Vagina (tissue), 2 donors: ENCODE measurements at regions not wholly inside any gene's neighbourhood (a gene's known extent, or its start where the extent isn't known, plus 50 kb on each side); places are given as distances from the start of the nearest gene placed in this dataset.
"Not testable (repeated sequence)": the region's sequence is repeated elsewhere in the genome, so short reads cannot be mapped to it uniquely, and the experiment has no call there.

Source experiments
- DNase-seq, 2 donors: peaks; one replicate each; pipeline ENCODE4 v3.0.0-alpha.2; 2017; ENCODE audit errors: extremely low spot score in 2 of 2
- H3K27ac ChIP-seq: fragments of 200-600 bp; sonication (generic); one replicate; pipeline ENCODE4 v1.5.1; 2019
- H3K27me3 ChIP-seq: fragments of 200-600 bp; sonication (generic); one replicate; pipeline ENCODE4 v1.5.1; 2019
- H3K36me3 ChIP-seq, 2 donors: fragments of 200-600 bp; sonication (generic); one replicate each; pipeline ENCODE4 v1.5.1; 2017 to 2019
- H3K4me1 ChIP-seq: fragments of 200-600 bp; sonication (generic); one replicate; pipeline ENCODE4 v1.5.1; 2019
- H3K4me3 ChIP-seq, 2 donors: fragments of 200-600 bp; sonication (generic); 1 replicate in 1 of 2; 2 replicates in 1 of 2; pipeline ENCODE4 v1.5.1; 2016 to 2019
- H3K9me3 ChIP-seq: fragments of 200-600 bp; sonication (generic); one replicate; pipeline ENCODE4 v1.5.1; 2019
- CTCF ChIP-seq, 3 experiments: fragments of 450-650 bp in 2 of 3; fragments of 200-600 bp in 1 of 3; sonication (generic) in 1 of 3; IDR thresholded peaks; one replicate each; pipeline ENCODE4 v1.5.1; 2017 to 2019; ENCODE audit warnings: antibody characterized with exemption in 3 of 3, mild to moderate bottlenecking in 2 of 3, moderate library complexity in 2 of 3
- POLR2A ChIP-seq, 2 donors: fragments of 450-650 bp; IDR thresholded peaks; one replicate each; pipeline ENCODE4 v1.6.1; 2017; ENCODE audit warnings: antibody characterized with exemption in 2 of 2, mild to moderate bottlenecking in 2 of 2, moderate library complexity in 2 of 2
- POLR2AphosphoS5 ChIP-seq, 2 donors: sonication (generic); formaldehyde crosslinking; IDR thresholded peaks; one replicate each; pipeline ENCODE4 v1.9.0; 2017; ENCODE audit warnings: antibody characterized with exemption in 2 of 2, mild to moderate bottlenecking in 2 of 2, low read depth in 1 of 2; ENCODE audit not compliant: insufficient read depth in 1 of 2
- intact Hi-C: fragments of 100-400 bp; cut with DNase I; formaldehyde crosslinking; loops from one replicate; pipeline ENCODE4 v1.15.1; 2023

- Histone ChIP-seq H3K9me3 (no peaks in the 10 kb centered on the region), H3K27me3 (no peaks in the 10 kb centered on the region), H3K27ac (no peak overlapping the region), H3K4me1 (no peaks in the 10 kb centered on the region), H3K4me3 (no peak overlapping the region), H3K36me3 (no peaks in the 10 kb centered on the region)
- intact Hi-C loops = no loop called here
- no peak for TF ChIP-seq POLR2A (IDR thresholded peaks at IDR 0.05)
- no peak for TF ChIP-seq POLR2AphosphoS5 (IDR thresholded peaks at IDR 0.05; ENCODE audit: insufficient read depth in 1 of 2, low read depth in 1 of 2)
- no peak for TF ChIP-seq CTCF (IDR thresholded peaks at IDR 0.05)
- no peak for DNase-seq
Observed at GRCh38 chr5:40134883-40135520, 544.7 kb upstream of the PTGER4 start.

- intact Hi-C loops = no loop called here
- Histone ChIP-seq H3K4me1 (no peaks in the 10 kb centered on the region), H3K9me3 (peaks cover 4% of the 10 kb centered on the region), H3K27me3 (no peaks in the 10 kb centered on the region), H3K27ac (no peak overlapping the region), H3K36me3 (no peaks in the 10 kb centered on the region), H3K4me3 (no peak overlapping the region)
- no peak for TF ChIP-seq CTCF (IDR thresholded peaks at IDR 0.05)
- TF ChIP-seq POLR2AphosphoS5 (IDR thresholded peaks at IDR 0.05; ENCODE audit: insufficient read depth in 1 of 2, low read depth in 1 of 2) = no peak
- no peak for TF ChIP-seq POLR2A (IDR thresholded peaks at IDR 0.05)
- DNase-seq = no peak
Observed at GRCh38 chr5:40124367-40124766, 555.3 kb upstream of the PTGER4 start.

DNA sequence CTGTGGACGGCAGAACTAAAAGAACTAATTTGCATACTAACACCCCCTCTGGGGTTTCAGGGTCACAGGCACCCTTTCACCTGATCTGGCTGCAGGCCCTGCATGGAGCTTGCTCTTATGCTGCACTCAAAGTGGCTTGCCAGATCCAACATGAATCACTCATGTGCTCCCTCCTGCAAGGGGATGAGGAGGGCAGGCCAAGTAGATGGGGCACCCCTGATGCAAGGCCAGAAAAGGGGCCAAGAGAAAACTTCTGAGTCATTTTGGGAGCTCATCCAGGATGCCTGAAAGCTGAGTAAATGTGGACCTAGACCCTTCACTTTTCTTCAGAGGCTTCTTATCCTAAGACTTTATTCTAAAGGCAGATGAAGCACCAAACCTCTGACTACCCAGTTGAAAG lies 558.5 kb upstream of the PTGER4 start:
- no peak overlapping the region for H3K27ac ChIP-seq

DNA sequence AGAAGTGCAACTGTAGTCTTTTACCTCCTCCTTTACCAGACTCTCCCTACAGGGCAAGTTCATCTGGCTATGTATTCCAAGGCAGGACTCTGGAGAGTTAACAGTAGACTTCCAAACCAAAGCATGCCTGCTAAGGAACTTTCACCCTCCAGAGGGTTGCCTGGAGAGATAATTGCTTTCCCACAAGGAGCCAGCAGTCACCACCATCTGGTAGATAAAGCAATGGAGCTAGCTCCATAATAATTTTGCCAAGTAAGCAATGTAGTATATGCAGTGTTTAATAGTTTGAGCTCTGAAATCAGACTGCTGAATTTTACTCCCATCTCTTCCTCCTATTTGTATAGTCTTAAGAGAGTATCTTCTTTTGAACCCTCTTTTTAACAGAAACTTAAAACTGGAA lies 566.8 kb upstream of the PTGER4 start:
- Histone ChIP-seq H3K27me3 (no peaks in the 10 kb centered on the region), H3K4me1 (peaks cover 23% of the 10 kb centered on the region), H3K4me3 (no peak overlapping the region), H3K27ac (no peak overlapping the region), H3K9me3 (no peaks in the 10 kb centered on the region), H3K36me3 (no peaks in the 10 kb centered on the region)
- intact Hi-C loops = no loop called here
- no peak for TF ChIP-seq POLR2AphosphoS5 (IDR thresholded peaks at IDR 0.05; ENCODE audit: insufficient read depth in 1 of 2, low read depth in 1 of 2)
- no peak for TF ChIP-seq CTCF (IDR thresholded peaks at IDR 0.05)
- TF ChIP-seq POLR2A (IDR thresholded peaks at IDR 0.05) = no peak
- no peak for DNase-seq

More for the DNA sequence above, 558.5 kb upstream of the PTGER4 start:
- no peak for TF ChIP-seq POLR2A (IDR thresholded peaks at IDR 0.05)
- TF ChIP-seq CTCF (IDR thresholded peaks at IDR 0.05) = no peak
- no peak for TF ChIP-seq POLR2AphosphoS5 (IDR thresholded peaks at IDR 0.05; ENCODE audit: insufficient read depth in 1 of 2, low read depth in 1 of 2)
- peaks cover 4% of the 10 kb centered on the region for H3K9me3 ChIP-seq
- intact Hi-C loops = no loop called here
- H3K4me1 ChIP-seq = no peaks in the 10 kb centered on the region
- H3K4me3 ChIP-seq = no peak overlapping the region
- no peak for DNase-seq
- no peaks in the 10 kb centered on the region for H3K36me3 ChIP-seq
- no peaks in the 10 kb centered on the region for H3K27me3 ChIP-seq

DNA sequence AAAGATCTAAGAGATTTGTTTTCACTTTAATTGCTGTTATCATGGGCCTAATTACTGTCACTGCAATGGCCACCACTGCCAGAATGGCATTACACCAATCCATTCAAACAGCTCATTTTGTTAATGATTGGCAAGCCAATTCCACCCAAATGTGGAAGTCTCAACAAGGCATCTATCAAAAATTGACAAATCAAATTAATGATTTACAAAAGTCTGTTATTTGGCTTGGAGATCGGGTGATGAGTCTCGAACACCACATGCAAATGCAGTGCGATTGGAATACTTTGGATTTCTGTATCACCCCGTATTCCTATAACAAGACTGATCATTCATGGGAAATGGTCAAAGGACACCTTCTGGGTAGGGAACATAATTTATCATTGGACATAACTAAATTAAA lies 568.7 kb upstream of the PTGER4 start:
- DNase-seq, H3K4me3 ChIP-seq, H3K27me3 ChIP-seq, intact Hi-C loops, H3K9me3 ChIP-seq, H3K27ac ChIP-seq, H3K36me3 ChIP-seq: not testable (repeated sequence)
- peaks cover 23% of the 10 kb centered on the region for H3K4me1 ChIP-seq

DNA sequence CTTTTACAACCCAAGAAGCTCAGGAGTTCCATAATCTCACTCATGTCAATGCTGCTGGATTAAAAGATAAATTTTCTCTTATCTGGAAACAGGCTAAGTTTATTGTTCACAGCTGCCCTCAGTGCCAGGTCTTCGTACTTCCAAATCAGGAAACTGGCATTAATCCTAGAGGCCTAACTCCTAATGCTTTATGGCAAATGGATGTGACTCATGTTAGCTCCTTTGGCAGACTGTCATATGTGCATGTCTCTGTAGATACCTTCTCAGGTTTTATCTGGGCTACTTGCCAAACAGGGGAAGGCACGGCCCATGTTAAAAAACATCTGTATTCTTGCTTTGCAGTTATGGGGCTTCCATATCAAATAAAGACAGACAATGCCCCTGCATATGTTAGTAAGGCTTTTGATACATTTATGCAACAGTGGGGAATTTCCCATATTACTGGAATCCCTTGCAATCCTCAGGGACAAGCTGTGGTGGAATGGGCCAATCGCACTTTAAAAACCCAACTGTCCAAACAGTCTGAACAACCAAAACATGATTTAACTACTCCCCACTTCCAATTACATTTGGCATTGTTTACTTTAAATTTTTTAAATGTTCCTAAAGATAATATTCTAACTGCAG lies 570.8 kb upstream of the PTGER4 start:
- H3K9me3 ChIP-seq, H3K4me3 ChIP-seq, H3K36me3 ChIP-seq, H3K27ac ChIP-seq, DNase-seq, H3K27me3 ChIP-seq, intact Hi-C loops: not testable (repeated sequence)
- H3K4me1 ChIP-seq = peaks cover 23% of the 10 kb centered on the region

- H3K9me3 ChIP-seq, DNase-seq, intact Hi-C loops, H3K27me3 ChIP-seq, H3K4me3 ChIP-seq, H3K27ac ChIP-seq, H3K36me3 ChIP-seq: not testable (repeated sequence)
- peaks cover 23% of the 10 kb centered on the region for H3K4me1 ChIP-seq
Observed at GRCh38 chr5:40107786-40108185, 571.9 kb upstream of the PTGER4 start.
